Fibroblast of villous mesenchyme (primary cell): ENCODE measurements at regions not wholly inside any gene's neighbourhood (a gene's known extent, or its start where the extent isn't known, plus 50 kb on each side); places are given as distances from the start of the nearest gene placed in this dataset.

ENCODE experiments used
- DNase-seq: peaks from one replicate; pipeline ENCODE4 v3.0.0-alpha.2; 2010; ENCODE audit warnings: low read depth
- H3K4me3 ChIP-seq: 2 replicates; pipeline ENCODE4 v1.5.1; 2011; ENCODE audit warnings: low read depth, mild to moderate bottlenecking, low read length
- TF ChIP-seq, protein P1 (sequence below): IDR thresholded peaks from 2 replicates; pipeline ENCODE4 v1.5.1; 2012; ENCODE audit warnings: low read depth, mild to moderate bottlenecking, low read length; ENCODE audit not compliant: insufficient read depth

DNA sequence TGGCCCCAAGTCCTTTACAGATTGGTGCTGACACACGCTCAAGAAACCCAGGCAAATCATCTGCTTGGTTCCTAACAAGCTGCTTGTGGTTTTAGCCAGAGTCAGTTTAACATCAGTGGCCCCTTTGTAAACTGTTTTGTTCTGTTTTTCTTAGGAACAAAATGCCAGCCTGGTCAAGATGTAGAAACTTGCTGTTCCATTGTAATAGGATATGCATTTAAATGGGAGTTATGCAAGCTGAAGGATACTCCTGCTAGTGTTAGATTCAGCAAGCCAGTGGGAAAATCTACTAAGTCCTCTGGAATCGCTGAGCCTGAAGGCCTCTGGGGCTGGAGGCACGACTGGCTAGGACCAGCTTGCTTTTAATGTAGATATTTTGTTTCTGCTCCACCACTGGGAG, 391.1 kb downstream of the TLE4 start:
- DNase-seq: no peak
- no peak overlapping the region for H3K4me3 ChIP-seq
- TF ChIP-seq, protein P1, sequence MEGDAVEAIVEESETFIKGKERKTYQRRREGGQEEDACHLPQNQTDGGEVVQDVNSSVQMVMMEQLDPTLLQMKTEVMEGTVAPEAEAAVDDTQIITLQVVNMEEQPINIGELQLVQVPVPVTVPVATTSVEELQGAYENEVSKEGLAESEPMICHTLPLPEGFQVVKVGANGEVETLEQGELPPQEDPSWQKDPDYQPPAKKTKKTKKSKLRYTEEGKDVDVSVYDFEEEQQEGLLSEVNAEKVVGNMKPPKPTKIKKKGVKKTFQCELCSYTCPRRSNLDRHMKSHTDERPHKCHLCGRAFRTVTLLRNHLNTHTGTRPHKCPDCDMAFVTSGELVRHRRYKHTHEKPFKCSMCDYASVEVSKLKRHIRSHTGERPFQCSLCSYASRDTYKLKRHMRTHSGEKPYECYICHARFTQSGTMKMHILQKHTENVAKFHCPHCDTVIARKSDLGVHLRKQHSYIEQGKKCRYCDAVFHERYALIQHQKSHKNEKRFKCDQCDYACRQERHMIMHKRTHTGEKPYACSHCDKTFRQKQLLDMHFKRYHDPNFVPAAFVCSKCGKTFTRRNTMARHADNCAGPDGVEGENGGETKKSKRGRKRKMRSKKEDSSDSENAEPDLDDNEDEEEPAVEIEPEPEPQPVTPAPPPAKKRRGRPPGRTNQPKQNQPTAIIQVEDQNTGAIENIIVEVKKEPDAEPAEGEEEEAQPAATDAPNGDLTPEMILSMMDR: no peak

DNA sequence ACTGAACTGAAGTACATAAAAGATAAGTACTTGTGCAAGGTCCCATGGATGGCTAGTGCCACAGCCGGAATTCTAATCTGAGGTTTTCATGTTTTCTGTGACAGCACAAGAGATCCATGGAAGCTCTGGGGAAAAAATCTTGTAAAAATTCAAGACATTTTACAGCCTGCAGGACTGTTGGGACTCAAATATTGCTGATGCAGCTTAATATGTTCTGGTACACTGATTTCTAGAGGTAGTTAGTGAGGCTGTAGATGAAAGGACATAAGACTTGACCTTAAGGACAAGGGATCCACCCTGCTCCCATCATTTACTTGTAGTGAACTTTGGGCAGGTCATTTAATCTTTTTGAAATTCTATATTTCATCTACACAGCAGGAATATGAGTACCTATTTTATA, 390.4 kb downstream of the TLE4 start:
- no peak overlapping the region for H3K4me3 ChIP-seq
- TF ChIP-seq, protein P1: no peak
- DNase-seq: no peak

DNA sequence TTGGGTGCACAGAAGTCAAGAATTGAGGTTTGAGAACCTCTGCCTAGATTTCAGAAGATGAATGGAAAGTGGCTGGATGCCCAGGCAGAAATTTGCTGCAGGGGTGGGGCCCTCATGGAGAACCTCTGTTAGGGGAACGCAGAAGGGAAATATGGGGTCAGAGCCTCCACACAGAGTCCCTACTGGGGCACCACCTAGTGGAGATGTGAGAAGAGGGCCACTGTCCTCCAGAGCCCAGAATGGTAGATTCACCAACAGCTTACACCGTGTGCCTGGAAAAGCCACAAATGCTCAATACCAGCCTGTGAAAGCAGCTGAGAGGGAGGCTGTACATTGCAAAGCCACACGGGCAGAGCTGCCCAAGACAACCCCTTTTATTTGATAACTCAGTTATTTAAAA, 383.5 kb downstream of the TLE4 start:
- DNase-seq: no peak

DNA sequence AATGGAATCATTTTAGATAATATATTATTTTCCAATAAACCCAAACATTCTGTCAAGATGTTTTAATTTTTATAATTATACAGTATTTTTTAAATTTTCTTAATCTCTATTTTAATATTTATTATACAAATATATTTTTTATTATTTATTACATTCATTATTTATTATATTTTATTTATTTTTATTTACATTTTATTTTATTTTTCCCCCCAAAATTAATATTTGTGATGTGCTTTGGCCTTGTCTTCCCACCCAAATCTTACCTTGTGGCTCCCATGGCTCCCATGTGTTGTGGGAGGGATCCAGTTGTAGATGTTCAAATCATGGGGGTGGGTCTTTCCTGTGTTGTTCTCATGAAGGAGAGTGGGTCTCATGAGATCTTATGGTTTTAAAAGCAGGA, 382.1 kb downstream of the TLE4 start:
- no peak overlapping the region for H3K4me3 ChIP-seq
- TF ChIP-seq, protein P1: no peak
- no peak for DNase-seq

More for the DNA sequence above, 383.5 kb downstream of the TLE4 start:
- TF ChIP-seq, protein P1: peak; percentile 42
- no peak overlapping the region for H3K4me3 ChIP-seq

DNA sequence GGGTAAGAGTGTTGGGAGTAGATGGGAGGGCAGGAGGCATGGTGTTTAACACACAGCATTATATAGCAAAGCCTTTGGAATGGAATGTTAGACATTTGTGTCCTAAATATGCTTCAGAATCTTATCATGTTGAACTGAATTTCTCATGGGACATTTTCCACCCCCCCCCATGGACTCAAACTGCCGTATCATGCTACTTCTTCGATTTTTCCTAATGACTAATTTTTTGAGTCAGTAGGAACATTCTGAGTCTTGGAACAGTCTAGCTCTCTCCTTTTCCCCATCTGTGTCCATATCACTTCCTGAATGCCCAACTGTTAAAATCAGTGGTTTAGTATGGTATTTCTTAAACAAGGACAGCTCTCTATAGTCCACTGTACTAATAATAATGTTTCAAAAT, 380.6 kb downstream of the TLE4 start:
- no peak for DNase-seq
- H3K4me3 ChIP-seq: no peak overlapping the region
- TF ChIP-seq, protein P1: no peak

DNA sequence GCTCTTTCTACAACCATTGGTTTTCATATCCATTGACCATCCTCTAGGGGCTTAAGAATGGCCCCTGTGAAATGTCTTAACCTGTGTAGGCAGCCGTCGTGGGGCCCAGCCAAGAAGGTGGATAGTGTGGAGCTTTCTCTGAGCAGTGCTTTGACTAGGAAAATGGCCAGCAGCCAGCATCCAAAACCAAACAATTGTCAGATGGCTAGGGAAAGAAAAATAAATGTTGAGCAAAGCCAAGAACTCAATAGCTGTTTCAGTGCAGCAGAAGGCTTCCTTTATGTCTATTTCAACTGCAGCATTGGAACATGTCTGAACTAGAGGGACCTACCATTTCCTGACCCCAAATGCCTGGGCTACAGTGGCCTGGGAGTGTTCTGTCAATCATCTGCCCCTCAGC, 374.9 kb downstream of the TLE4 start:
- TF ChIP-seq, protein P1: no peak
- peak; percentile 5 for DNase-seq
- H3K4me3 ChIP-seq: no peak overlapping the region

DNA sequence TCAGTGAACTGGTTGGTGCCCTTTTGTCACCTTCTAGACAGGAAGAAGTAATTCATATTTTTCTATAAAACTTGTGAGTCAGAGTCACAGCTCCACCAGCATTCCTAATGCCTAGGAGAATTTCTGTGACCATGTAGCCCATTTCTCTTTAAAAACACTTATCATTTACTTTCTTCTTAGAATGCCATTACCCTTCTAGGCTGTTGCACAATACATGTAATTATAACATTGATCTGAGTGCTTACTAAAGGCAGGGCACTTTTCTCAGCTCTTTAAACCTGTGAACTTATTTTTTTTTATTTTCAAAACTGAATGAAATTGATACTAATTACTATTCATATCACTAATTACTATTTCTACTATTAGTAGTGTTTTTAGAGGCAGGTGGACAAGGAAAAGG, 373.7 kb downstream of the TLE4 start:
- TF ChIP-seq, protein P1: no peak
- DNase-seq: no peak

More for the DNA sequence above, 373.7 kb downstream of the TLE4 start:
- H3K4me3 ChIP-seq: no peak overlapping the region
